MM.1S (cell line): ENCODE measurements at regions not wholly inside any gene's neighbourhood (a gene's known extent, or its start where the extent isn't known, plus 50 kb on each side); places are given as distances from the start of the nearest gene placed in this dataset.

Experiments
- EZH2phosphoT487 ChIP-seq: fragments of 300-600 bp; sonication (generic); IDR thresholded peaks from 2 replicates; pipeline ENCODE4 v1.6.1; 2018; ENCODE audit warnings: antibody characterized with exemption, low read length
- TF ChIP-seq, protein P1 (sequence below): fragments of 300-600 bp; sonication (generic); IDR thresholded peaks from 2 replicates; pipeline ENCODE4 v1.5.1; 2016; ENCODE audit warnings: antibody characterized with exemption, low read length, mixed read lengths

DNA sequence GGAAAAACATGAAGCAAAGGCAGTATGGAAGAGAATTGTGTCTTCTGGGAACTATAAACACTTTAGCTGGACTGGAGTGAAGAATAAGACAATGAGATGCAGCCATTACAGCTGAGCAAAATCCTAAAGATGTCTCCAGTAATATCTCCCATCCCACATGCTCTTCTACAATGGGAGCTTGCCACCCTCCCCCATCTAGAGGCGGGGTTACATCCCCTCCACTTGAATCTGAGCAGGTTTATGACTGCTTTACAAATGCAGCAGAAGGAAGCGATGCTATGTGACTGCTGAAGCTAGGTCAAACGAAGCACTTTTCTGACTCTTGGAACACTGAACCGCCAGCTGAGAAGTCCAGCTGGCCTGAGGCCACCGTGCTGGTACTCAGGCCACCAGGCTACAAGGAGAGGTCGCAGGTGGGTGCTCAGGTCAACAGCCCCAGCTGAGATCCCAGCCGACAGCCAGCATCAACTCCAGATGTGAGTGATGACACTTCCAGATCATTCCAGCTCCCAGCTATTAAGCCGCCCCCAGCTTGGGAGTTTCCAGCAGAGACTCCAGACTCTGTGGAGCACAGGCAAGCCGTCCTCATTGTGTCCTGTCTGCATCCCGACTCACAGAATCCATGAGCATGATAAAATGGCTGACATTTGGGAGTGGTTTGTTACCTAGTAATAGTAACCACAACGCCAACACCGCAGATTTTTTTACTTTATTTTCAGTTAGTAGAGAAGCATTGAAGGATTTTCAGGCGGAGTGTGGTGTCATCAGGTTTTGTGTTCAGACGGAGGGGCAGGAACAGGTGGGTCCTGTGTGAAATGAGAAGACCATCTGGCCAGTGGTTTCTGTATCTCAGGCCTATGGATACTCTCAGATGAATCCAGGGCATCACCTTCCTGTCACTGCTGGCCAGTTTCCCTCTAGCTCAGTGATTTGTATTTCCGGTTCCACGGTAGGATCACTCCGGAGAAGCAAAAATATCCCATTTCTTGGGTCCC lies 89.3 kb downstream of the NPY start:
- TF ChIP-seq, protein P1, sequence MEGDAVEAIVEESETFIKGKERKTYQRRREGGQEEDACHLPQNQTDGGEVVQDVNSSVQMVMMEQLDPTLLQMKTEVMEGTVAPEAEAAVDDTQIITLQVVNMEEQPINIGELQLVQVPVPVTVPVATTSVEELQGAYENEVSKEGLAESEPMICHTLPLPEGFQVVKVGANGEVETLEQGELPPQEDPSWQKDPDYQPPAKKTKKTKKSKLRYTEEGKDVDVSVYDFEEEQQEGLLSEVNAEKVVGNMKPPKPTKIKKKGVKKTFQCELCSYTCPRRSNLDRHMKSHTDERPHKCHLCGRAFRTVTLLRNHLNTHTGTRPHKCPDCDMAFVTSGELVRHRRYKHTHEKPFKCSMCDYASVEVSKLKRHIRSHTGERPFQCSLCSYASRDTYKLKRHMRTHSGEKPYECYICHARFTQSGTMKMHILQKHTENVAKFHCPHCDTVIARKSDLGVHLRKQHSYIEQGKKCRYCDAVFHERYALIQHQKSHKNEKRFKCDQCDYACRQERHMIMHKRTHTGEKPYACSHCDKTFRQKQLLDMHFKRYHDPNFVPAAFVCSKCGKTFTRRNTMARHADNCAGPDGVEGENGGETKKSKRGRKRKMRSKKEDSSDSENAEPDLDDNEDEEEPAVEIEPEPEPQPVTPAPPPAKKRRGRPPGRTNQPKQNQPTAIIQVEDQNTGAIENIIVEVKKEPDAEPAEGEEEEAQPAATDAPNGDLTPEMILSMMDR: no peak
- no peak for TF ChIP-seq EZH2phosphoT487
